ENCODE measurements at regions not wholly inside any gene's neighbourhood (a gene's known extent, or its start where the extent isn't known, plus 50 kb on each side); places are given as distances from the start of the nearest gene placed in this dataset.

- no peak for DNase-seq (ENCODE audit: extremely low read depth, insufficient read length)
- Histone ChIP-seq H3K27me3 (replicated peaks; ENCODE audit: control insufficient read depth, insufficient read depth, low read length) (no peaks in the 10 kb centered on the region), H3K4me3 (replicated peaks; ENCODE audit: low read depth, low read length) (no peak overlapping the region), H3K36me3 (ENCODE audit: control insufficient read depth, insufficient read depth, low read length) (no peaks in the 10 kb centered on the region)
- no peak for TF ChIP-seq CTCF (IDR thresholded peaks at IDR 0.05; ENCODE audit: insufficient read depth, low read length, poor library complexity, severe bottlenecking)
These were observed 439.1 kb downstream of the SHQ1 start for GRCh38 chr3:72408983-72409779.

- H3K27me3 ChIP-seq (replicated peaks; ENCODE audit: control insufficient read depth, insufficient read depth, low read length) = no peaks in the 10 kb centered on the region
- no peak for TF ChIP-seq CTCF (IDR thresholded peaks at IDR 0.05; ENCODE audit: insufficient read depth, low read length, poor library complexity, severe bottlenecking)
- H3K4me3 ChIP-seq (replicated peaks; ENCODE audit: low read depth, low read length) = no peak overlapping the region
- H3K36me3 ChIP-seq (ENCODE audit: control insufficient read depth, insufficient read depth, low read length) = no peaks in the 10 kb centered on the region
- no peak for DNase-seq (ENCODE audit: extremely low read depth, insufficient read length)
These were observed 440.5 kb downstream of the SHQ1 start for GRCh38 chr3:72407766-72408165.

GRCh38 chr3:72405943-72406566, 442.2 kb downstream of the SHQ1 start:
- no peak overlapping the region for H3K4me3 ChIP-seq (replicated peaks; ENCODE audit: low read depth, low read length)
- no peak for TF ChIP-seq CTCF (IDR thresholded peaks at IDR 0.05; ENCODE audit: insufficient read depth, low read length, poor library complexity, severe bottlenecking)
- no peaks in the 10 kb centered on the region for H3K36me3 ChIP-seq (ENCODE audit: control insufficient read depth, insufficient read depth, low read length)
- no peak for DNase-seq (ENCODE audit: extremely low read depth, insufficient read length)
- no peaks in the 10 kb centered on the region for H3K27me3 ChIP-seq (replicated peaks; ENCODE audit: control insufficient read depth, insufficient read depth, low read length)

- Histone ChIP-seq H3K27me3 (replicated peaks; ENCODE audit: control insufficient read depth, insufficient read depth, low read length) (no peaks in the 10 kb centered on the region), H3K4me3 (replicated peaks; ENCODE audit: low read depth, low read length) (no peak overlapping the region), H3K36me3 (ENCODE audit: control insufficient read depth, insufficient read depth, low read length) (no peaks in the 10 kb centered on the region)
- TF ChIP-seq CTCF (IDR thresholded peaks at IDR 0.05; ENCODE audit: insufficient read depth, low read length, poor library complexity, severe bottlenecking) = no peak
- no peak for DNase-seq (ENCODE audit: extremely low read depth, insufficient read length)
These were observed 447.2 kb downstream of the SHQ1 start for GRCh38 chr3:72401005-72401545.

- TF ChIP-seq CTCF (IDR thresholded peaks at IDR 0.05; ENCODE audit: insufficient read depth, low read length, poor library complexity, severe bottlenecking) = no peak
- Histone ChIP-seq H3K27me3 (replicated peaks; ENCODE audit: control insufficient read depth, insufficient read depth, low read length) (no peaks in the 10 kb centered on the region), H3K4me3 (replicated peaks; ENCODE audit: low read depth, low read length) (no peak overlapping the region), H3K36me3 (ENCODE audit: control insufficient read depth, insufficient read depth, low read length) (no peaks in the 10 kb centered on the region)
- no peak for DNase-seq (ENCODE audit: extremely low read depth, insufficient read length)
These were observed 449.5 kb downstream of the SHQ1 start for GRCh38 chr3:72398781-72399180.
